Spleen (tissue), 7 donors: ENCODE measurements at regions not wholly inside any gene's neighbourhood (a gene's known extent, or its start where the extent isn't known, plus 50 kb on each side); places are given as distances from the start of the nearest gene placed in this dataset.

Source experiments
- CTCF ChIP-seq, 11 experiments: fragments of 200-600 bp in 7 of 11; fragments of 450-650 bp in 4 of 11; sonication (generic) in 4 of 11; IDR thresholded peaks in 8 of 11; conservative IDR thresholded peaks in 3 of 11; 1 replicate in 7 of 11; 2 replicates in 4 of 11; pipeline versions ENCODE4 v1.4.0 to v1.8.0; 2016 to 2021; ENCODE audit warnings: antibody characterized with exemption in 11 of 11, inconsistent platforms in 4 of 11, mild to moderate bottlenecking in 1 of 11
- POLR2A ChIP-seq, 3 donors: fragments of 450-650 bp; IDR thresholded peaks; one replicate each; pipeline ENCODE4 v1.5.1; 2017; ENCODE audit warnings: antibody characterized with exemption in 3 of 3, mild to moderate bottlenecking in 1 of 3
- donor health status: DM: no; HTN: no; CAD: no; lungs with moderate emphysema.
- donor health status: DM: no; HTN: no; CAD: no.
- donor health status: DM: no; HTN: no; CAD: no.

GRCh38 chr14:27739657-27740156 is 1026.9 kb upstream of the FOXG1 start:
- TF ChIP-seq POLR2A (IDR thresholded peaks at IDR 0.05) (no peak), CTCF (IDR thresholded peaks at IDR 0.05 in 8 of 11, conservative IDR thresholded peaks at IDR 0.05 in 3 of 11) (no peak)
